ENCODE measurements at regions not wholly inside any gene's neighbourhood (a gene's known extent, or its start where the extent isn't known, plus 50 kb on each side); places are given as distances from the start of the nearest gene placed in this dataset.
"Not testable (repeated sequence)": the region's sequence is repeated elsewhere in the genome, so short reads cannot be mapped to it uniquely, and the experiment has no call there.

- DNase-seq, result no peak
Observed at GRCh38 chr18:37872562-37872961, 307.0 kb upstream of the CELF4 start.

GRCh38 chr18:37871561-37871960, 306.0 kb upstream of the CELF4 start:
- no peak for DNase-seq

- no peak for DNase-seq
Observed at GRCh38 chr18:37869051-37869450, 303.5 kb upstream of the CELF4 start.

GRCh38 chr18:37864122-37864521, 298.5 kb upstream of the CELF4 start:
- DNase-seq, result no peak

- DNase-seq, result no peak
Observed at GRCh38 chr18:37861981-37862380, 296.4 kb upstream of the CELF4 start.

- no peak for DNase-seq
Observed at GRCh38 chr18:37854396-37854795, 288.8 kb upstream of the CELF4 start.

GRCh38 chr18:37853706-37854105, 288.1 kb upstream of the CELF4 start:
- DNase-seq, result no peak

GRCh38 chr18:37852464-37852863, 286.9 kb upstream of the CELF4 start:
- DNase-seq, result no peak

GRCh38 chr18:37847544-37847943, 281.9 kb upstream of the CELF4 start:
- DNase-seq, result no peak

- no peak for DNase-seq
Observed at GRCh38 chr18:37846996-37847395, 281.4 kb upstream of the CELF4 start.

- no peak for DNase-seq
Observed at GRCh38 chr18:37845498-37845897, 279.9 kb upstream of the CELF4 start.

GRCh38 chr18:37844209-37844970, 278.8 kb upstream of the CELF4 start:
- DNase-seq, result no peak

- DNase-seq, result no peak
Observed at GRCh38 chr18:37838083-37838482, 272.5 kb upstream of the CELF4 start.

- no peak for DNase-seq
Observed at GRCh38 chr18:37836071-37836970, 270.7 kb upstream of the CELF4 start.

- not testable (repeated sequence) for DNase-seq
Observed at GRCh38 chr18:37832010-37832695, 266.6 kb upstream of the CELF4 start.

- DNase-seq, result no peak
Observed at GRCh38 chr18:37812961-37813360, 247.4 kb upstream of the CELF4 start.

GRCh38 chr18:37805773-37806404, 240.3 kb upstream of the CELF4 start:
- no peak for DNase-seq

- DNase-seq, result no peak
Observed at GRCh38 chr18:37796823-37797349, 231.3 kb upstream of the CELF4 start.

- no peak for DNase-seq
Observed at GRCh38 chr18:37787452-37787851, 221.9 kb upstream of the CELF4 start.

GRCh38 chr18:37783771-37784170, 218.2 kb upstream of the CELF4 start:
- no peak for DNase-seq

- DNase-seq, result no peak
Observed at GRCh38 chr18:37779220-37779619, 213.6 kb upstream of the CELF4 start.

- DNase-seq, result peak; percentile 57
Observed at GRCh38 chr18:37778417-37779165, 213.0 kb upstream of the CELF4 start.

Data from NCI-H1048 (cell line).